Activated CD8-positive, alpha-beta memory T cell treated with anti-CD3 and anti-CD28 coated beads, Interleukin-2, amount 50 U/mL, for 24 hours (primary cell): ENCODE measurements at regions not wholly inside any gene's neighbourhood (a gene's known extent, or its start where the extent isn't known, plus 50 kb on each side); places are given as distances from the start of the nearest gene placed in this dataset.

Source experiments
- DNase-seq: peaks from one replicate; pipeline ENCODE4 v3.0.0-alpha.2; 2020; ENCODE audit errors: extremely low read depth

DNA sequence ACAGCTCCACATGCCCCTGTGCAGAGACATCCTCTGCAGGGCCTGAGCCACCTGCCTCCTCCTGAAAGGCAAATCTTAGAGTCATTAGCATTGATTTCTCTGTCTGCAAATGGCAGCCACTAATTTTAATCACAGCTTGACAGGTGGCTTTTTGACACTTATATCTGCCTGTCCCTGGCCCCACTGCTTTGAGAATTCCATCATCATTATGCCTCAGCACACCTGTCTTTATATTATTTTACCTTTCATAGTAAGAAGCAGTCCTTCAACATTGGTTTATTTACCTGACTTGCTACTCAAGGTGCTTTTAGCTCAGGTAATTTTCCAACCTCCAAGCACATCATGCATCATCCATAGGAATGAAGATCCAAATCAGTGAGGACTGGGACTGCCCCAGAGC is 451.3 kb downstream of the MTRR start:
- no peak for DNase-seq

DNA sequence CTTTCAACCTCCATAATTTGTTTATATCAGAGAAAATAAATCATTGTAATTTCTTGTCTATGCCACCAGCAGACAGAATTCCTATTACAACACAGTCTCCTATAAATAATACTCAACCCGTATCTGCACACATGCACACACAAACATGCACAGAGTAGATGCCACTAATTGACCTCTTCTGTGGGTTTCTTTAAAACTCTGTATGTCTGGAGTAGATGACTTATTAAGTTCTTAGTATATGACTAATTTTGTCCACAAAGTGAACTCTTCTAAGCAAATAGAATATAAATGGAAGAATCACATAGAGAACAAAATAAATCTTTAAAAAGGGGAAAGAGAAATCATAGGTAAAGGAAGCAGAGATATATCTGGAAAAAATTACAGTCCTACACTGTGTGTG is 452.3 kb downstream of the MTRR start:
- no peak for DNase-seq

DNA sequence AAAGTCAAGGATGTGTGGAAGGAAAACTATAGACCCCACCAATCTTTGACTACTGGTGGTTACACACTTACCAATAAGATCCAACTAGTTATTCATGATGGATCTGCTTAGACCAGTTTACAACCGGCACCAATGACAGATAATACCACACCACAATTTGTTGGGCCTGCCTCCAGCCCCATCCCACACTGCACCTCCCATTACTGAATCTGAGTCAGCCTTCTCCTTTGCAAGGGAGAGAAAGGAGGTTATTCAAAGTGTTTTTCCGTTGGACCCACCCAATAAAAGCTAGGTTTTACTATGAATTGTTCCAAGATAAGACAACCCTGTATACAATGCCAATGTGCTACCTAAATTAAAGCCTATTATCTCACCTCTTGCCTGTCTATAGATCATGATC is 453.5 kb downstream of the MTRR start:
- no peak for DNase-seq

DNA sequence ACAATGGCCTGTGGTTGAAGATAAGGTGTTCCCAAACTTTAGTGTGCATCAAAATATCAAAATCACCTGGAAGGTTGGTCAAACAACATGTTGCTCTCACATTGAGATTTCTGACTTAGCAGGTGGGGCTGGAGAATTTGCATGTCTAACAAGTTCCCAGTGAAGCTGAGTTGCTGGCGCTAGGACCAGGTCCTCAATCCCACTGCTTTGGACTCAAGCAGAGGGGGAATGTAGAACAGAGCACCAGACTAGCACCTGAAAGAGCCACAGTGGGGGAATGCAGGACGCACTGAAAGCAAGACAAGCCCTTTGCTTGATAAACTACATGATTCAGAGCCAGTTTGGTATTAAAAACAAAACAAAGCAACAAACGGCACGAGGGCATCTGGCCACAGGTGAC is 458.1 kb downstream of the MTRR start:
- DNase-seq = no peak

DNA sequence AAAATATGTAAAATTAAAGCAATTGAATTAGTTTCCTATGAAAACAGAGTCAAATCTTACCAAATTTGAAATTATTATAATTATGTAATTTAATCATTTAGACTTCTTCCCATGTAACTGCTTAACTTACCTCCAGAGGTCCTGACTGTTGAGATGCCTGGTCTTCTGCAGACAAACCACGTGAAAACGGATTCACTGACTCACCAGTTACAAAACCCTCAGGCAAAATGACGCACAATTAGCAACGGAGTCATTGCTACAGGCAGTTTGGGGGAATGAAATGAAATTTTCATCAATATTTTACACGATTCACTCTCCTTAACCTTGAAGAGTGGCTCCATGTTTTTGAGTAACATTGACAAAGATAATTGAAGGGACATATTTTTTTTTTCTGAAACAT is 460.8 kb downstream of the MTRR start:
- DNase-seq = no peak

DNA sequence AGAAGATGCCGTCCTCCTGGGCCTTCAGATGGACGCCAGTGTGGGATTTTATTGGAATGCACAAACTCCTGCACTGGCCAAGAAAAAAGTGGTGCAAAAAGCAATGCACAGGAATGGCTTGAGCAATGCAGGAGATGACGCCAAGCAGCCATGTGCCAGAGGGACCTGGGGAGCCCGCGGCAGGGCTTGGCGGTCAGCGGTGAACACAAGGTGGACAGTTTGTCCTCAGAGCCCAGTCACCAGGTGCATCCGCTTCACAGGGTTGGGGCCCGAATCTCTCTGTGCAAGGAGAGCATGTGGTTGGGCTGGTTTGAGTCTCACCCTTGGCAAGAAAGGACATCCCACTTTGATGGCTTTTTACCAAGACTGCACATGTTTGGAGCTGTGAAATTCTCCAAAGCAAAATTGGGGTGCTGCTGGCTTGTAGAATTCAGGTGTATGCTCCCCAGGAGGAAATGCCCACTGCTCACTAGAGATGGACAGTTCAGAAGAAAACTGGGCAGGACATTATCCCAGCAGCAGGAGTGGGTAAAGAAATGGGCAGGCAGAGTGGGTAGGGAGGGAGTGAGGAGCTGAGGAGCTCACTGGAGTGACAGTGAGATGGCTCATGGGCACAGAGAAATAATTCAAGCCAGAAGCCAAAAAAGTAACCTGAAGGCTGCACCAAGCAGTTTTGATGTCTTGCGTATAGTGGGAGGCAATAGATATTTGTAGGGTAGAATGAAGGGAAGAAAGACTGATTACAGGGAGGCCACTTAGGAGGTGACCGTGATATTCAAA is 463.9 kb downstream of the MTRR start:
- no peak for DNase-seq

DNA sequence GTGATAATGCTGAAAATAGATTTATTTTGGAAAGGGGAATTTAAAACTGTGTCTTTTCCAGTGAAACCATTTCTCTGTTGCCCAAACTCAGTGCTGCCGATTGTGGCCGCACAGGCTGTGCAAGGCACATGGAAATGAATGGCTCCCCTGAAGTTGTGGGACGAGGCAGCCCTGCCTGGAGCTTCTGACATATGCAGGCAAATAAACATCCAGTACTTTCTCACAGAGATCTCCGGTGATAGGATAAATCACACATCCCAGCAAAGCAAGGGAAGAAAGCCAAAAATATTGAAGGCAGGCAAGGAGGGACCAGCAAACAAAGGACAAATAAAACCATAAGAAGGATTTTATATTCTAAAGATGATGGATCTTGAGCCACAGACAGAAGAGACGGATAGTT is 464.5 kb downstream of the MTRR start:
- no peak for DNase-seq

DNA sequence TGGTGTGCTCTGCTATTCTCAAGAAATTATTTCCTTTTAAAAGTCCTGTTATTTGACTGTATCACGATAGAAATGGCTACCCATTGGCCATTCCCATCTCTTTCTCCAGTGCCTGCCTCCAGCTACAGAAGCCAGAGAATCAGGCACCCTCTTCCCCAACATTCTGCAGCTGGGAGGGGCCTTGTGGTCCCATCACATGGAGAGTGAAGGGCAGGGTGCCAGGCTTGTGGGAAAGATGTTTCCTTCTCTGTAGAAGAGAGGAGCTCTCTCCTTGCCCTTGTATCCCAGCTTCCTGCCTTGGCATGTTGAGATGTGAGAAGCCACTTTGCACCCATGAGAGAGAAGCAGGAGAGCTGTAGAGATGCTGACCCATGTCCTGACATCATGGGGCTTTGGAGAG is 465.0 kb downstream of the MTRR start:
- no peak for DNase-seq

DNA sequence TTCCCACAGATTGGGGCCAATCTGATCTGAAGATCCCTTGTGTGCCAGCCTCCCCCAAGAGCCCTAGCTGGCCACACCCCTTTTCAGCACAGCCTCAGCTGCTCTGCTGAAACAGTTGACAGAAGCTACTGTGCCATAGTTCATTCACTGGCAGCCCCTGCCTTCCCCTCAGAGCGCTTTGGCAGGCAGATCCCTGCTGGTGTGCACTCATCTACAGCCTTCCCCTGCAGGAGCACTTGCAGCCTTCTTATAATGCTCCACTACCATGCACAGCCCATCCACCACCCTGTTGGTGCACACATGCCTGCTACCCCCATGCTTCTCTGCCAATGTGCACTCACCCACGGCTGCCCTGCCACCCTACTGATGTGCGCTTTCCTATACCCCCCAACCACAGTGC is 471.3 kb downstream of the MTRR start:
- DNase-seq = no peak

DNA sequence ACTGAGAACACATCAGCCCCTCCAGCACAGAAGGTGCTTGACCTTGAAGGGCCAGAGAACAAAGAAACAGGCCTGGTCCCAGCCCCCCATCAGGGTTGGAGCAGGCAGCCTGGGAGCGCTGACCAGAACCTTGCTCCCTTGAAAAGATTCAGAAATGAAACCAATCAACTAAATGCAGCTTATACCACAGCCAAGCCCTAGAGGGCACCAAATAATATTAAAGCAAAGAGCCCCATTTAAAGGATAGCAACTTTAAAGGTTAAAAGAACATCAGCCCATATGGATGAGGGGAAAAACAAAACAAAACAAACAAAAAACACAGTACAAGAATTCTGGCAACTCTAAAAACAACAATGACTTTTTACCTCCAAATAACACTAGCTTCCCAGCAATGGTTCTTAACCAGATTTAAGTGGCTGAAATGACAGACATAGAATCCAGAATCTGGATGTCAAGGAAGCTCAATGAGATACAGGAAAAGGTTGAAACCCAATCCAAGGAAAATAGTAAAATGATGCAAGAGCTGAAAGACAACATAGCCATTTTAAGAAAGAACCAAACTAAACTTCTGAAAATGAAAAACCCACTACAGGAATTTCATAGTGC is 471.9 kb downstream of the MTRR start:
- no peak for DNase-seq

DNA sequence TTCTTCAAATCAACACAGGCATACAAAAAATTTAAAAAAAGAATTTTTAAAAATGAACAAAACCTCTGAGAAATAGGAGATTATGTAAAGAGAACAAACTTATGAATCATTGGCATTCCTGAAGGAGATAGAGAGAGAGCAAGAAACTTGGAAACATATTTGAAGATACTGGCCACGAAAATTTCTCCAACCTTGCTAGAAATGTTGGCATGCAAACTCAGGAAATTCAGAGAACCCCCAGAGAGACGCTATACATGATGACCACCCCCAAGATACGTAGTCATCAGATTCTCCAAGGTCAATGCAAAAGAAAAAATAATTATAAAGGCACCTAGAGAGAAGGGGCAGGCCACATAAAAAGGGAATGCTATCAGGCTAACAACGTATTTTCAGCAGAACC is 472.5 kb downstream of the MTRR start:
- no peak for DNase-seq

DNA sequence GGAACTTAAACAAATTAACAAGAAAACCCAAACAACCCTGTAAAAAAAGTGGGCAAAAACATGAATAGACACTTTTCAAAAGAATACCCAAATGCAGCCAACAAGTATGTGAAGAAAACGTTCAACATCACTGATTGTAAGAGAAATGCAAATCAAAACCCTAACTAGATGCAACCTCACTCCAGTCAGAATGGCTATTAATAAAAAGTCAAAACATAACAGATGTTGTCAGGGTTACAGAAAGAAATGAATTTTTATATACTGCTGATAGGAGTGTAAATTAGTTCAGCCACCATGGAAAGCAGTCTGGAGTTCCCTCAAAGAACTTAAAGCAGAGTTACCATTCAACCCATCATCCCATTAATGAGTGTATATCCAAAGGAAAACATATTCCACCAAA is 479.0 kb downstream of the MTRR start:
- DNase-seq = no peak

DNA sequence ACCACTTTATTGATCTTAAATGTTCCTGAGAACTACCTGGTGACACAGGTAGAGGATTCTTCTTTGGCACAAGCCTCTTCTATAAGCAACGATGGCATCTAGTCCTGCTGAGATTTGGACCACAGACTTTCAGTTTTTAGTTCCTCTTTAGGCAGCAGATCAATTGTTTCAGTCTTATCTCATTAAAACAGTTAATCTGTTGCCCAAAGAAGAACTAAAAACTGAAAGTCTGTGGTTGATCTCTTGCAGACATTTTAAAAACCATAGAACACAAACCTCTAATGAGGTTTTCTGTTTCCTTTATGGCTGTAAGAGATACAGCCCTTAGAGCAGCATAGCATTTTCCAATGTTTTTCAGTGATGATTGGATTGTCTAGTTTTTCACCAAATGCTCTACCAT is 480.9 kb downstream of the MTRR start:
- no peak for DNase-seq

DNA sequence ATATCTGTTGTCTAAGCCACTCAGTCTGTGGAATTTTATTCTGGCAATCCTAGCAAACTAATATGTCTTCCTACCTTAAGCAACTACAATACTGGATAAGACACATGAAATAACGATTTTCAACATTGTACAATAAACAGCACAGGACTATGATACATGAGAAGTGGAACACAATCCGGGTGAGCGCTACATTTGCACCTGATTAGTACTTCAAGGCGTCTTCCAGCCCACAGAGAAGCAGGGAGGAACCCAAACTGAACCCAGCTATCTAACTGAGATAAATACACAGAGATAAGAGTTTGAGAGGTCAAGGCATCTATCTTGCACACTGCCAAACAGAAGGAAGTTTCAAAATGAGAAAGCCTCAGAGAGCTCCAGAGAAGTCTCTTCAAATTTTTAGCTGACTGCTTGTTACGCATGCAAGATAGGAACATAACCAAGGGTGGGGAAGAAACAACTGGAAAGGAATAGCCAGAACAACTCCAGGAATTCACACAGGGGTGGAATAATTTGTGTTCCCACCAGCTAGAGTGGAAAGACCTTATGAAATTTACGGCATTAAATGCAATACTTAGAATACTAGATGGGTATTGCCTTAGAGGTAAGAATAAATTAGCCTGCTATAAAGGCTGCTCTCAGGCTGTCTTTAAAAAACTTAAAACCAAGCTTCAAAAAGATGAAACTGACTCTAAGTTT is 481.8 kb downstream of the MTRR start:
- DNase-seq = no peak

DNA sequence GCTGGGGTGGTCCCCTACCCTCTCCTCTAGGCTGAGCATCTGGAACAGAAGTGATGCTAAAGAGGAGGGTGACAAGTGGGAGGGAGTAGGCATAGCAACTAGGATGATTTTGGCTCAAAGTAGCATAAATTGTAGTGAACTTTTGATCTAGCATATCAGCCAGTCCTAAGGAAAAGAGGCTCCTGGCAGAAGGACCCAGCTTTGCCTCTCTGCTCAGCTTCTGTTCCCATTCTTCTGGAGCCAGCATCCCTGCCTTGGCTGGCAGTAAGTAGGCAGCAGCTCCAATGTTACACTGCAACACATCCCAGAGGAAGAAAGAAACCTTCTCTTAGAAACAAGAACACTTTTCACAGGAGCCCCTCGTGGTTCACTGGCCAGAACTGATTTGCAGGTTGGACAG is 487.0 kb downstream of the MTRR start:
- DNase-seq = no peak

DNA sequence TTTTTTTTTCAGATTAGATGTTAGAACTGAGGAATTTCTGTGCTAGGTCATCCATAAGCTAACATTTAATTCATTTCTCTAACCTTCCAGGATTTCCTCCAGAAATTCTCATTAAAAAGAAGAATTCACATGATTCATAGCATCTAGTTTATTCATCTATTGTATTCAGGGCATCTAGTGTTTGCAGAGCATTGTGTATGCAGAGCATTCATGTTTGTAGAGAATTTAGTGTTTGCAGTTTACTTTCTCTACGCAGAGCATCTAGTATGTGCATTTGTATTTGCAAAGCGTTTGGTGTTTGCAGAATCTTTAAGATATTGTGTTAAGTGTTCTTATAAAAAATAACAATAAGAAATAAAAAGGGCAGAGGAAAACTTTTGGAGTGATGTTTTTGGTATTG is 491.1 kb downstream of the MTRR start:
- DNase-seq = no peak

DNA sequence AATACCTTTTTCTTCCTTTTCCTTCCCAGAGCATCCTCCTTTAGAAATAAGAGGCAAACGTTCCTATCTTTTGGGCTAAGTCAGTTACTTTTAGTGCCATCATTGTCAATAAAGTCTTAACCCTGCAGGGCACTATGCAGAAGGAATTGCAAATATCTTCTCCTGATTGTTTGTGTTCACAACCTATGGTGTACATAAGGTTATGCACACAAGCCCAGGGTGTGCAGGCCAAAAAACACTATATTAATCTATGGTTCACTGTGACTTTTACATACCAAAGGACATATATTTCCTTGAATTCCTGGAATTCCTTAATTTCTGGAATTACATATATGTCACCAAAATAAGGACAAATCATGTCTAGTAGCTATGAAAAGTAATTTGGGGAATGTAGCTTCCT is 493.5 kb downstream of the MTRR start:
- no peak for DNase-seq

DNA sequence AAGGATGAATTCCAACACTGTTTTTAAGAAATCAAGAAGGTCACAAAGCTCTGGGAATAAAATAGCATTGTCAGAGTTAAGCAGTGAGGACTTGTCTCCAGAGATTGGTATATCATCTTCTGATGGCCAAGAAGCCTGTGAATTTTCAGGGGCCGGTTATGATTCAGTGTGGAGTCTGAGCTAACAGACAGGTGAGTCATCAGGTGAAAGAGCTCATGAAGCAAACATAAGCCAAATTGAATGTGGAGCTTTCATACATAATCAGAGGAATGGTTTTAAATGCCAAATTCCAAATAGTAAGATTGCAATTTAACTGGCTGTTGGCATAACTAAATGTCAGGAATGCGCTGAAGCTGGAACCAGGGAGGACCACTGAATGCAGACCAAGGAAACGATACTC is 494.2 kb downstream of the MTRR start:
- DNase-seq = no peak

DNA sequence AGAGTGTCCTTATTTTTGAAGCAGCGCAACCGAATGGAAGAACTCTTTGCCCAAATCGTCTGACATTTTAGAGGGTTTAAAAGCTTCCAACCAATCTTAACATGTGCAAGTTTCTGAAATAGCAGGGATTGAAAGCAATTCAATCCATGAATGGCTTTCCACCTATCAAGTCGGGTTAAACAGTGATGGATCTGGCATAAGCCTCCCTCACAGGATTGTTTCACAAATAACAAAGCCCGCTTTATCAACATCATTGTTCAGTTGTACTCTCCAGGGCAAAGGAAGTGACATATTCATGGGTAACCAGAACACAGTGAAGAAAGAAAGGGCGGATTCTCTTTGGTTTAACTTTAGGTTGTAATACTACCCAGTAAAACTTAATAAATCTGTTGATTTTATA is 497.3 kb downstream of the MTRR start:
- DNase-seq = no peak

DNA sequence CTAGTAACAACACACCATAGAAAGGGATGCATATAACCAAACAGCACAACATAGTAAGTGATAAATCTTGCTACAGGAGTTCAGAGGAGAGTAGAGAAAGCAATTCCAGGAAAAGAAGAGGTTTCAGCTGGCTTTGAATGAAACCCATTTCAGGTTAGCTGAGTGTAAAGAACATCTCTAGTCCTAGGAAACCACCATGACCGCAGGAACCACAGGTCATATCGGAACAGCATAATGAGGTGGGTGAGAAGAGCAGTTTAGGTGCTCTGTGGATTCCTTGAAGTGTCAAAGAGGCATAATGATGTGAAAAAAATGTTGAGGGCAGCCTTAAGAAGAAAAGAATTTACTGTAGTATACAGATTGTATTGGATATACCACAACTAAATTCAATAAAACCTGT is 507.5 kb downstream of the MTRR start:
- no peak for DNase-seq

DNA sequence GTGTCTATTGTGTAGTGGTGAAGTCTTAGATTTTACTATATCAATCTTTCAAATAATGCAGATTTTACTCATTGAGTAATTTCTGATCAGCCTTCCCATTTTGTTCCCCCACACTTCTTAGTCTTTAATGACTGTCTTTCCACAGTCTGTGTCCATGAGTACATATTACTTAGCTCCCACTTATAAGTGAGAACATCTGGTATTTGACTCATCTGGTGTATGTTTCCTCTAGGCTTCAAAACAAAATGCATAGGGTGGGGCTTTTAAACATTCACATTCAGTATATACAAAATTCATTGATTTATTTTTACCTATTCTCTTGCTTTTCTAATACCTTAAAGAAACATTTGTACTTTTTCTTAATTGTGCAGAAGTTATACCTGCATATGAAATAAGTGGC is 513.0 kb downstream of the MTRR start:
- DNase-seq = no peak

DNA sequence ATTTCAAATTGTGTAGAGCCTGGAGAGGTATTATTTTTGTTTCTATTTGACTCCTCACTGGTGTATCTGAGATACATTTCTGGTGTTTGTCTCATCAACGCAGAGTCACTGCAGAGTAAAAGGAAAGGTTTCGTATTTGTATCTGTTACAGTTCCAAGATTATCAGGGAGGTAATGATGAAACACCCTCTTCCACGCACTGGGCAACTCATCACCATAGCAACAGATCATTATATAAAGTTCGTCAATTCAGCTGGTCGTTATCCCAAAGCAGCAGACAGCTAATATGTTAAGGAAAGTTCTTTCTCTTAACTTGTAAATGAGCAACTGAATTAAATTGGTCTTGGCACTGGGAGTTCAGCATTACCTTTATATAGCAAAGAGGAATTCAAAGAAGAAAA is 513.5 kb downstream of the MTRR start:
- no peak for DNase-seq

DNA sequence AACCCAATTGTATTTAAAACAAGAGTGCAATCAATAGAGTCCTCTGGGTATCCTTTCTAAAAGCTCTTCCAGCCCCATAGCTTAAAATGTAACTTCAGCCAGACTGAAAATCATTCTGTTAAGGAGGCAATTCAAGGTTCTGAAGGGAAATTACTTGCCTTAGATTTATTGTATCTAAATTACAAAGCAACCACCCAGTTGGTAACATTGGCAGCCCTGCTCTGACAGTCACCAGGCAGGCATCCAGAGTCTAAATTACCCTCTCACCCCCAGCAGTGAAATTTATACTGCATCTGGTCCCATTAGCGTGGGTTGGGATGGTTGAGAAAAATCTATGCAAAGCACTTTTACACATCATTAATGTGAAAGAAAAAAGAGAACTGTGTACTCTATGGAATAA is 514.7 kb downstream of the MTRR start:
- DNase-seq = no peak
